Activated CD8-positive, alpha-beta T cell treated with anti-CD3 and anti-CD28 coated beads for 36 hours (primary cell): ENCODE measurements at regions not wholly inside any gene's neighbourhood (a gene's known extent, or its start where the extent isn't known, plus 50 kb on each side); places are given as distances from the start of the nearest gene placed in this dataset.

Experiments
- ATAC-seq: fragments of 200-7000 bp; cut with Tn5 transposase; one replicate; pipeline ENCODE4 v1.10.0; 2021; ENCODE audit warnings: mild to moderate bottlenecking, moderate library complexity
- CTCF ChIA-PET: fragments of 350-600 bp; sonication (Branson Sonifier 250); formaldehyde crosslinking; loops from one replicate; lab custom pipeline; 2021; ENCODE audit warnings: antibody characterized with exemption; lab: Charles Lee
- POLR2A ChIA-PET: fragments of 350-600 bp; sonication (Branson Sonifier 250); formaldehyde crosslinking; loops from one replicate; lab custom pipeline; 2021; ENCODE audit warnings: antibody characterized with exemption; lab: Charles Lee
- DNase-seq: peaks from one replicate; pipeline ENCODE4 v3.0.0-alpha.2; 2020
- H3K27ac Mint-ChIP-seq: one replicate; pipeline ENCODE4 v1.8.0; 2021; ENCODE audit warnings: mild to moderate bottlenecking, mixed read lengths
- H3K27me3 Mint-ChIP-seq: one replicate; pipeline ENCODE4 v1.8.0; 2021; ENCODE audit warnings: mixed read lengths
- H3K36me3 Mint-ChIP-seq: one replicate; pipeline ENCODE4 v1.8.0; 2021; ENCODE audit warnings: low read depth, mixed read lengths
- H3K4me1 Mint-ChIP-seq: one replicate; pipeline ENCODE4 v1.8.0; 2021; ENCODE audit warnings: low read depth, mixed read lengths
- H3K4me3 Mint-ChIP-seq: one replicate; pipeline ENCODE4 v1.8.0; 2021; ENCODE audit warnings: mild to moderate bottlenecking, moderate library complexity, mixed read lengths
- H3K9me3 Mint-ChIP-seq: one replicate; pipeline ENCODE4 v1.8.0; 2021; ENCODE audit warnings: mixed read lengths
- intact Hi-C: fragments of 100-400 bp; cut with micrococcal nuclease; formaldehyde crosslinking; loops from one replicate; pipeline ENCODE4 v1.10.0; 2022
- TF ChIP-seq, protein P1 (sequence below): fragments of 200-600 bp; IDR thresholded peaks from one replicate; pipeline ENCODE4 v1.8.0; 2022; ENCODE audit warnings: antibody characterized with exemption, mild to moderate bottlenecking

DNA sequence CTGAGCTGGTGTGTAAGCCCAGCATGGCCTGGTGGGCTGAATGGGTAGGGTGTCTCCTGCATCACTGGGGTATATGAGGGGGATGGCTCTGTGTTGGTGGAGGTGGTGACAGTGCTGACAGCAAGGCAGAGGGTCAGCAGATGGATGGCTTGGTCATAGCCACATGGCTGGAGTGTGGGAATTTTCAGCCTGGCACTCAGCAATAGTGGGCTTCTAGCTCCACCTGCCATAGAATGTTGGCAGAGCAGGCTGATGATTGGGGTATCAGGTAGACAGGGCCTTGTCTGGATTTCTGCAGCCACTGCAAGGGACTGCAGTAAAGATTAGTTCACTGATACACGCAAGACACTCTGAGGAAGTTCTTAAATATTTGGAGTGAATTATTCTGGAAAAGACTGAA, 137.5 kb upstream of the BACH2 start:
- no peak overlapping the region for H3K27ac Mint-ChIP-seq
- H3K4me1 Mint-ChIP-seq: peaks cover 14% of the 10 kb centered on the region
- peaks cover 29% of the 10 kb centered on the region for H3K9me3 Mint-ChIP-seq
- intact Hi-C loops: no loop called here
- peaks cover 10% of the 10 kb centered on the region for H3K36me3 Mint-ChIP-seq
- no peaks in the 10 kb centered on the region for H3K27me3 Mint-ChIP-seq
- ChIA-PET CTCF (interaction anchor here (1.0 to 1.3 kb wide), 3 partner anchors 10 to 161 kb away, joined by 3 to 4 read pairs (median 3); no protein-coding TSS in a partner anchor), POLR2A (interaction anchor here (0.7 kb wide), 1 partner anchor 31 kb away, joined by 3 read pairs; no protein-coding TSS in a partner anchor)
- no peak for DNase-seq
- no peak overlapping the region for H3K4me3 Mint-ChIP-seq
- TF ChIP-seq, protein P1, sequence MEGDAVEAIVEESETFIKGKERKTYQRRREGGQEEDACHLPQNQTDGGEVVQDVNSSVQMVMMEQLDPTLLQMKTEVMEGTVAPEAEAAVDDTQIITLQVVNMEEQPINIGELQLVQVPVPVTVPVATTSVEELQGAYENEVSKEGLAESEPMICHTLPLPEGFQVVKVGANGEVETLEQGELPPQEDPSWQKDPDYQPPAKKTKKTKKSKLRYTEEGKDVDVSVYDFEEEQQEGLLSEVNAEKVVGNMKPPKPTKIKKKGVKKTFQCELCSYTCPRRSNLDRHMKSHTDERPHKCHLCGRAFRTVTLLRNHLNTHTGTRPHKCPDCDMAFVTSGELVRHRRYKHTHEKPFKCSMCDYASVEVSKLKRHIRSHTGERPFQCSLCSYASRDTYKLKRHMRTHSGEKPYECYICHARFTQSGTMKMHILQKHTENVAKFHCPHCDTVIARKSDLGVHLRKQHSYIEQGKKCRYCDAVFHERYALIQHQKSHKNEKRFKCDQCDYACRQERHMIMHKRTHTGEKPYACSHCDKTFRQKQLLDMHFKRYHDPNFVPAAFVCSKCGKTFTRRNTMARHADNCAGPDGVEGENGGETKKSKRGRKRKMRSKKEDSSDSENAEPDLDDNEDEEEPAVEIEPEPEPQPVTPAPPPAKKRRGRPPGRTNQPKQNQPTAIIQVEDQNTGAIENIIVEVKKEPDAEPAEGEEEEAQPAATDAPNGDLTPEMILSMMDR: no peak
- no peak for ATAC-seq

DNA sequence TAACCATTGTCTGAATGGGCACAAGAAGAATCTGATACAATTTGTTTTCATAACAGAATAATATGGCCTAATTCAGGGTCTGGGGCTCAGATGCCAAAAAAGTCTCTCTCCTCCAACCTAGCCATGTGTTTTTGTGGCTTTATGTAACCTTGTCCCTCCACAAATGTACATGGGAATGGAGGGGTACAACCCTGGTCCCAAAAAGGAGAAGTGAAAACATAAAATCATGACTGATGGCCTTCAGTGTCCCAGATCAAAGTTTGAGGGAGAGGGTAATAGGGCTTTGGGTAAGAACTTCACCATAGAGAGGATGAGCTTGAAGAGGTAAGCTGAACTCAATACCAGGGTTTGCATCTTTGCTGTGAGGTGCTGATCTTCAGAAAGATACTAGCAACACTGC, 136.3 kb upstream of the BACH2 start:
- POLR2A ChIA-PET: no interaction called here
- H3K27ac Mint-ChIP-seq: no peak overlapping the region

DNA sequence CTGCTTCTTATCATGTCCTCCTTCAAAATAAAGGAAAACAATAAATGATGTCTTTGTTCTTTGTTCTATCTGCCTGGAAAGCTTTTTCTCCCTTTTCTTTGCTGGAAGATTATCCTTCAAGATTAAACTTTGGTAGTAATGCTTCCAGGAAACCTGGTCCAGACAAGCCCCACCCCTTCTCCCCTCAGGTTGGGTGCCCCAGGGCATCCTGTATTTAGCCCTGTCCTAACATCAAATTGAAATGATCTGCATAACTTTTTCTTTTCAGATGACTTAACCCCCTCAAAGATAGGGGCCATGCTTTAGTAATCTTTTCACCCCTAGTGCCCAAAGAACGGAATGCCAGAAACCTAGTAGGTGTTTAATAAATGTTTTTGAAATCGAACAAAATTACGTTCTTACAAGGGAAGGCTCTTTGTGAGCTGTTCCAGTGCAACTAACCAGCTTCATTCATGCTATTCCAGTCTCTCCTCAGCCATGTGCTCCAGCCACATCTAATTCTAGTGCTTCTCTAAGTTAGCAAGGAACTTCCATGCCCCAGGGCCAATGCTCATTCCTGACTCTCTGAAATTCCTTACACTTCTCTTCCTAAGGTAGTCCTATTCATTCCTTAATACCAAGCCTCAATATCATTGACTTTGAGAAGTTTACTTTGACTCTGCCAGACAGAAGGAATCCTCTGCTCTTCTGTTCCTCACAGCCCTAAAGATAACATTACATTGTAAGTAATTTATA, 135.6 kb upstream of the BACH2 start:
- ChIA-PET CTCF (interaction anchor here (0.9 to 2.1 kb wide), 6 partner anchors 10 to 392 kb away, joined by 3 to 7 read pairs (median 4); no protein-coding TSS in a partner anchor), POLR2A (interaction anchor here (1.3 kb wide), 1 partner anchor 10 kb away, joined by 4 read pairs; no protein-coding TSS in a partner anchor)
- Mint-ChIP-seq H3K27me3 (no peaks in the 10 kb centered on the region), H3K27ac (no peak overlapping the region), H3K4me1 (peaks cover 14% of the 10 kb centered on the region), H3K9me3 (peaks cover 30% of the 10 kb centered on the region), H3K36me3 (peaks cover 10% of the 10 kb centered on the region), H3K4me3 (no peak overlapping the region)
- DNase-seq (no peak), ATAC-seq (no peak)
- intact Hi-C loops: no loop called here
- TF ChIP-seq, protein P1: no peak

More for the DNA sequence above, 136.3 kb upstream of the BACH2 start:
- H3K9me3 Mint-ChIP-seq: peaks cover 30% of the 10 kb centered on the region
- intact Hi-C loops: no loop called here
- TF ChIP-seq, protein P1: no peak
- peaks cover 10% of the 10 kb centered on the region for H3K36me3 Mint-ChIP-seq
- H3K27me3 Mint-ChIP-seq: no peaks in the 10 kb centered on the region
- no peak for DNase-seq
- CTCF ChIA-PET: interaction anchor here (1.2 to 1.7 kb wide), 4 partner anchors 9 to 40 kb away, joined by 3 to 5 read pairs (median 4); no protein-coding TSS in a partner anchor
- no peak for ATAC-seq
- H3K4me3 Mint-ChIP-seq: no peak overlapping the region
- H3K4me1 Mint-ChIP-seq: peaks cover 14% of the 10 kb centered on the region

DNA sequence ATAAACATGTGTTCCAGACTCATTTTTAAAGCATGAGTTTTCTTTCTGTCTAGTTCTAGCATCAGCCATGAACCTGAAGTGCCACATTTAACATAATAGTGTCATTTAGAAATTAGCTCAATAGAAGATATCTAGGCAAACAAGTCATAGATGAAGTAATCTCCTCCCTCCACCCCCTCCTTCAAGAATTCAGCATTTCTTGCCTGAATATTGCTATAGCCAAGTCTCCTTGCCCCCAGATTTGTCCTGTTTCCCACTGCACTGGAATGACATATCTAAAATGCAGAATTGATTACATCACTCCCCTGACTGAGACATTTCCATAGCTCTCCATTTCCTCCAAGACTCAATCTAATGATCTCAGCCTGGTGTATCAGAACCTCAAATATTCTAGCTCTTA, 134.9 kb upstream of the BACH2 start:
- TF ChIP-seq, protein P1: no peak
- H3K9me3 Mint-ChIP-seq: peaks cover 32% of the 10 kb centered on the region
- peaks cover 14% of the 10 kb centered on the region for H3K4me1 Mint-ChIP-seq
- no peak overlapping the region for H3K27ac Mint-ChIP-seq
- POLR2A ChIA-PET: interaction anchor here (1.3 kb wide), 1 partner anchor 11 kb away, joined by 4 read pairs; no protein-coding TSS in a partner anchor
- ATAC-seq: no peak
- H3K4me3 Mint-ChIP-seq: no peak overlapping the region
- peaks cover 10% of the 10 kb centered on the region for H3K36me3 Mint-ChIP-seq
- DNase-seq: no peak
- intact Hi-C loops: no loop called here
- no peaks in the 10 kb centered on the region for H3K27me3 Mint-ChIP-seq
- CTCF ChIA-PET: interaction anchor here (0.7 to 2.1 kb wide), 7 partner anchors 11 to 391 kb away, joined by 3 to 7 read pairs (median 3); no protein-coding TSS in a partner anchor

DNA sequence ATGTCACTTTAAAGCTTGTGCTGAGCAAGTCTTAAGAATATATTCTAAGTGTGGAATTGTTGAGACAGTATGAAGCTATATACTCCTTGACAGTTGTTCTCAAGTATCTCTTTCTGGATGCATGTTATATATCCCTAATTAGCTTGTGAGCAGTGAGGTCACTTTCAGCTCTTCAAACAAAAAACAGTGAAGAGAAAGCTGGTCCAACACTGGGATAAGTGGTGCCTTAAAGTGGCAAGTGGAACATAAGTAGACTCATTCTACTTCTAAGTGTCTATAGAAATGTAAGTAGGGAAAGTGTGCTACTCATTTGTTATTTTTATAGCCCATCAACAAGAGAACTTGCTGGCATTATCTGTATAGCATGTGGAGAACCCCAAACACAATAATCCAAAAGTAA, 133.1 kb upstream of the BACH2 start:
- H3K27me3 Mint-ChIP-seq: no peaks in the 10 kb centered on the region
- TF ChIP-seq, protein P1: no peak
- ChIA-PET POLR2A (no interaction called here), CTCF (interaction anchor here (1.1 to 1.6 kb wide), 3 partner anchors 10 to 49 kb away, joined by 3 to 5 read pairs (median 4); no protein-coding TSS in a partner anchor)
- DNase-seq: no peak
- intact Hi-C loops: no loop called here
- H3K9me3 Mint-ChIP-seq: peaks cover 30% of the 10 kb centered on the region
- no peak overlapping the region for H3K27ac Mint-ChIP-seq
- H3K36me3 Mint-ChIP-seq: peaks cover 10% of the 10 kb centered on the region
- peaks cover 20% of the 10 kb centered on the region for H3K4me1 Mint-ChIP-seq
- ATAC-seq: no peak
- no peak overlapping the region for H3K4me3 Mint-ChIP-seq
